Astrocyte of the cerebellum (primary cell): ENCODE measurements at regions not wholly inside any gene's neighbourhood (a gene's known extent, or its start where the extent isn't known, plus 50 kb on each side); places are given as distances from the start of the nearest gene placed in this dataset.

Source experiments
- DNase-seq: peaks from one replicate; pipeline ENCODE4 v3.0.0-alpha.2; 2011; ENCODE audit warnings: low read depth
- H3K4me3 ChIP-seq: 2 replicates; pipeline ENCODE4 v1.5.1; 2011; ENCODE audit warnings: mild to moderate bottlenecking, low read depth, low read length, moderate library complexity
- CTCF ChIP-seq: IDR thresholded peaks from 2 replicates; pipeline ENCODE4 v1.5.1; 2012; ENCODE audit warnings: low read length, low read depth, moderate library complexity, mild to moderate bottlenecking; ENCODE audit errors: missing control alignments
- in situ Hi-C: cut with HindIII; loops from 2 replicates; pipeline ENCODE4 v1.10.0; 2017; ENCODE audit warnings: low sequenced_read_pairs

GRCh38 chr18:45467945-45468344, 147.3 kb upstream of the SLC14A2 start:
- H3K4me3 ChIP-seq: no peak overlapping the region
- no peak for TF ChIP-seq CTCF
- in situ Hi-C loops: no loop called here
- DNase-seq: no peak

- H3K4me3 ChIP-seq: no peak overlapping the region
- in situ Hi-C loops: no loop called here
- DNase-seq: no peak
- TF ChIP-seq CTCF: no peak
These were observed 136.4 kb upstream of the SLC14A2 start for GRCh38 chr18:45478889-45479288.

- TF ChIP-seq CTCF: no peak
- H3K4me3 ChIP-seq: no peak overlapping the region
- no peak for DNase-seq
- in situ Hi-C loops: no loop called here
These were observed 134.9 kb upstream of the SLC14A2 start for GRCh38 chr18:45480219-45481015.

- H3K4me3 ChIP-seq: no peak overlapping the region
- in situ Hi-C loops: no loop called here
- TF ChIP-seq CTCF: no peak
- peak; percentile 2 for DNase-seq
These were observed 133.5 kb upstream of the SLC14A2 start for GRCh38 chr18:45481821-45482220.

- in situ Hi-C loops: no loop called here
- TF ChIP-seq CTCF: no peak
- DNase-seq: peak; percentile 40
- no peak overlapping the region for H3K4me3 ChIP-seq
These were observed 133.0 kb upstream of the SLC14A2 start for GRCh38 chr18:45482286-45482685.

- H3K4me3 ChIP-seq: no peak overlapping the region
- TF ChIP-seq CTCF: no peak
- in situ Hi-C loops: no loop called here
- DNase-seq: no peak
These were observed 127.7 kb upstream of the SLC14A2 start for GRCh38 chr18:45487581-45487980.

- no peak for DNase-seq
- in situ Hi-C loops: no loop called here
- TF ChIP-seq CTCF: no peak
- no peak overlapping the region for H3K4me3 ChIP-seq
These were observed 126.6 kb upstream of the SLC14A2 start for GRCh38 chr18:45488645-45489044.
